ENCODE measurements at regions not wholly inside any gene's neighbourhood (a gene's known extent, or its start where the extent isn't known, plus 50 kb on each side); places are given as distances from the start of the nearest gene placed in this dataset.
"Not testable (repeated sequence)": the region's sequence is repeated elsewhere in the genome, so short reads cannot be mapped to it uniquely, and the experiment has no call there.

GRCh38 chr15:55126111-55126510 lies 70.6 kb downstream of the RSL24D1 start:
- no peak for DNase-seq (ENCODE audit: low read depth in 3 of 3)

GRCh38 chr15:55124616-55125015 lies 72.1 kb downstream of the RSL24D1 start:
- DNase-seq (ENCODE audit: low read depth in 3 of 3): no peak

DNA sequence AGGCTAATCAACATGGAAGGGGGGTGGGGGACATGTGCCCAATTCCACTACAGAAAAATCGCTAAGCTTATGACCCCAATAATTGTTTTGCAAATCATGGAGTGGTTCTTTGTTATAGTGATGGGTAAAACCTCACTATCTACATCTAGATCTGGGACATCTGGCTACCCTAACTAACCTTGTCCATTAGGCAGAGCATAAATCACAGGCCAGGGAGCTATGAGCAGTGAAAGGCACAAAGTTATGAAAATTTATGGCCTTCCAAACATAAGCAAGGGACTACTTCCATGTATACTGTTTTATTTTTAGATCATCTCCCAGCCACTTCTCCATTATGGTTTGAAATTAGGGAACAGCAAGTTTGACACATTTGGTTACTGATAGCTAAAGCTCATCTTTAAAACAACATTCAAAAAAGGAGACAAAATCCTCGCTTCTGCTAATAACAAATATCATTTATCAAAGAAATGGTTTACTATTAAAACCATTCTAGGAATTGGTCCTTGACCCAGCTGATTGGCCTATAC lies 78.3 kb downstream of the RSL24D1 start:
- DNase-seq (ENCODE audit: low read depth in 3 of 3): no peak

GRCh38 chr15:55116636-55117035 lies 80.1 kb downstream of the RSL24D1 start:
- DNase-seq (ENCODE audit: low read depth in 3 of 3): no peak

GRCh38 chr15:55113736-55114135 lies 83.0 kb downstream of the RSL24D1 start:
- DNase-seq (ENCODE audit: low read depth in 3 of 3): no peak

- no peak for DNase-seq (ENCODE audit: low read depth in 3 of 3)
Measured at GRCh38 chr15:55112706-55113105, 84.0 kb downstream of the RSL24D1 start.

GRCh38 chr15:55110446-55110845 lies 86.3 kb downstream of the RSL24D1 start:
- no peak for DNase-seq (ENCODE audit: low read depth in 3 of 3)

DNA sequence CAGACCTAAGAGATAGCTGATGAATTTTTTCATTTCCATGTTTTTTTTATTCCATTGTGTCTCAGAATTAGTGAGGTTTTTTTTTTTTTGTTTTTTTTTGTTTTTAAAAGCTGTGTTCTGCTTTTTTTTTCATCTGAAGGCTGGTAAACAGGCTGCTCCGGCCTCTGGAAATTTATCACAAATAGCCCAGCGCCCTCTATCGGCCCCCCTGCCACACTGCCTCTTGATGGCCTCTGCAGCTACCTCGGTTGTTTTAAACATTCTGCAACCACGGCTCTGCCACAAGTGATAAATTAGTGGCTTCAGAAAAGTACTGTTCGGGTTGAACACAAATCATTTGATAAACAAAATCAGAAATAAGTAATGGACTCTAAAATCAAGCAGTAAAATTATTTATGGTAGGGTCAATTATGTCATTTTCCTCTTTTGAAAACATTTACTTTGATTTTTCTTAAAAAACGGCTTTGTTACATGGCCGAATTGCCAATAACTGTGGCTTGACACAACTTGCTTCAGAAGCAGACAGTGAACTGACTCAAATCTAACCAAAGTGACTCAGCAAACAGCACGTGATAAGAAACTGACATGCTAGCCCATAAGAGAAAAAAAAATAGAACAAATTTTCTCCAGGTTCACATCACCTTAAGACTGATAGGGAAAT lies 87.8 kb downstream of the RSL24D1 start:
- peak; percentile 28 to 32 (median 32) for DNase-seq (ENCODE audit: low read depth in 3 of 3)

- DNase-seq (ENCODE audit: low read depth in 3 of 3): no peak
Measured at GRCh38 chr15:55108448-55108847, 88.3 kb downstream of the RSL24D1 start.

DNA sequence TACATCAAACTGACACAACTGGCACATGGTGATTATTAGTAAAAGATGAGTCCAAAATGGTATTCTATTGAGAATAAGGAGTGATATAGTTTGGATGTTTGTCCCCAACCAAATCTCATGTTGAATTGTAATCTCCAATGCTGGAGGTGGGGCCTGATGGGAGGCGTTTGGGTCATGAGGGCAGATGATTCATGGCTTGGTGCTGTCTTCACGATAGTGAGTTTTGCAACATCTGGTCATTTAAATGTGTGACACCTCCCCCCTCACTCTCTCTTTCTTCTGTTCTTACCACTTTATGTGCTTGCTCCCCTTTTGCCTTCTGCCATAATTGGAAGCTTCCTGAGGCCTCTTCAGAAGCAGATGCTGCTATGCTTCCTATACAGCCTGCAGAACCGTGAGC lies 90.6 kb downstream of the RSL24D1 start:
- no peak for DNase-seq (ENCODE audit: low read depth in 3 of 3)

DNA sequence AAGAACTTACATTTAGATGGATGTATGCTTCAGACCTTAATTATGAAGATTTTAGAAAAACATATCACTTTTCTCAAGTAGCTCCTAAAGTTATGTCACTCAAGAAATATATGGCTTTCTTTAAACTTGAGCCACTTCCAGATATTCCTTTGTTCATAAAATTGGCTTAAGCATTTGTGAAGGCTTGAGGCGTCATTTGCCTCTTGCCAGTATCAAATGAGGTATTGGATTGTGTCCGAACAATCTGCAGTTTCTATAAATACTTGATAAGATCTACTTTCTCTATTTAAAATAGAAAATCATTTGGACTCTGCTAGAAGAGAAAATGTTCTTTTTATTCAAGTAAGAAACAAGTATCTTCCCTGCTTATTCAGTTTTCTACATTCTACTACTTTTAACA lies 102.6 kb downstream of the RSL24D1 start:
- DNase-seq (ENCODE audit: low read depth in 3 of 3): no peak

- DNase-seq (ENCODE audit: low read depth in 3 of 3): no peak
Measured at GRCh38 chr15:55088207-55088606, 108.5 kb downstream of the RSL24D1 start.

GRCh38 chr15:55084673-55085072 lies 112.1 kb downstream of the RSL24D1 start:
- DNase-seq (ENCODE audit: low read depth in 3 of 3): no peak

- DNase-seq (ENCODE audit: low read depth in 3 of 3): no peak
Measured at GRCh38 chr15:55084216-55084615, 112.5 kb downstream of the RSL24D1 start.

DNA sequence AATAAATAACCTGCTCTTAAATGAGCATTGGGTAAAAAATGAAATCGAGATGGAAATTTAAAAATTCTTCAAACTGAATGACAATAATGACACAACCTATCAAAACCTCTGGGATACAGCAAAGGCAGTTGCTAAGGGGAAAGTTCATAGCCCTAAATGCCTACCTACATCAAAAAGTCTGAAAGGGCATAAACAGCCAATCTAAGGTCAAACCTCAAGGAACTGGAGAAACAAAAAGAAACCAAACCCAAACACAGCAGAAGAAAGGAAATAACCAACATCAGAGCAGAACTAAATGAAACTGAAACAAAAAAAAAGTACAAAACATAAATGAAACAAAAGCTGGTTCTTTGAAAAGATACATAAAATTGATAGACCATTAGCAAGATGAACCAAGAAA lies 119.7 kb downstream of the RSL24D1 start:
- not testable (repeated sequence) for DNase-seq (ENCODE audit: low read depth in 3 of 3)

GRCh38 chr15:55074431-55074830 lies 122.3 kb downstream of the RSL24D1 start:
- no peak for DNase-seq (ENCODE audit: low read depth in 3 of 3)

DNA sequence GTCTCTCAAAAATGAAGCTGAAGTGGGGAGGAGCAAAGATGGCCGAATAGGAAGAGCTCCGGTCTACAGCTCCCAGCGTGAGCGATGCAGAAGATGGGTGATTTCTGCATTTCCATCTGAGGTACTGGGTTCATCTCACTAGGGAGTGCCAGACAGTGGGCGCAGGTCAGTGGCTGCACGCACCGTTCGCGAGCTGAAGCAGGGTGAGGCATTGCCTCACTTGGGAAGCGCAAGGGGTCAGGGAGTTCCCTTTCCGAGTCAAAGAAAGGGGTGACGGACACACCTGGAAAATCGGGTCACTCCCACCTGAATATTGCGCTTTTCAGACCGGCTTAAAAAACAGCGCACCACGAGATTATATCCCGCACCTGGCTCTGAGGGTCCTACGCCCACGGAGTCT lies 132.8 kb downstream of the RSL24D1 start:
- not testable (repeated sequence) for DNase-seq (ENCODE audit: low read depth in 3 of 3)

DNA sequence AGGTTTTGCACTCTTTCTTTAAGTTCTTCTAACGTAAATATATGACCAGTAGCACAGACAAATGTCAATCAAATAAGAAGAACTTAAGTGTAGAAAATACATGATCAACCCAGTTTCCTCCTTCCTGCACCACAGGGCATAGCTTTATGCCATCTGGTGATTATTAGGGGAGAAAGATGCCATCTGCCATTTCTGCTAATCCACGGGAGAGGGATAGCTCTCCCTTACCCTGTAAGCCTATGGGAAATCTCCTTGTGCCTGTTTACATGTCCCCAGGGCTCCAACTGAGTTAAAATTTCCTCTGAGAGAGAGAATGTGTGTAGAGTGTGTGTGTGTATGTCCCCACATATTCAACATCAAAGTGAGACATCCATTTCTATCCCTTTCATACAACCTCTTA lies 135.9 kb downstream of the RSL24D1 start:
- no peak for DNase-seq (ENCODE audit: low read depth in 3 of 3)

- DNase-seq (ENCODE audit: low read depth in 3 of 3): no peak
Measured at GRCh38 chr15:55056500-55056899, 140.2 kb downstream of the RSL24D1 start.

- DNase-seq (ENCODE audit: low read depth in 3 of 3): no peak
Measured at GRCh38 chr15:55044162-55044561, 152.6 kb downstream of the RSL24D1 start.

- DNase-seq (ENCODE audit: low read depth in 3 of 3): no peak
Measured at GRCh38 chr15:55037071-55037470, 159.7 kb downstream of the RSL24D1 start.

- no peak for DNase-seq (ENCODE audit: low read depth in 3 of 3)
Measured at GRCh38 chr15:55035749-55036148, 161.0 kb downstream of the RSL24D1 start.

GRCh38 chr15:55033574-55033973 lies 163.2 kb downstream of the RSL24D1 start:
- DNase-seq (ENCODE audit: low read depth in 3 of 3): no peak

DNA sequence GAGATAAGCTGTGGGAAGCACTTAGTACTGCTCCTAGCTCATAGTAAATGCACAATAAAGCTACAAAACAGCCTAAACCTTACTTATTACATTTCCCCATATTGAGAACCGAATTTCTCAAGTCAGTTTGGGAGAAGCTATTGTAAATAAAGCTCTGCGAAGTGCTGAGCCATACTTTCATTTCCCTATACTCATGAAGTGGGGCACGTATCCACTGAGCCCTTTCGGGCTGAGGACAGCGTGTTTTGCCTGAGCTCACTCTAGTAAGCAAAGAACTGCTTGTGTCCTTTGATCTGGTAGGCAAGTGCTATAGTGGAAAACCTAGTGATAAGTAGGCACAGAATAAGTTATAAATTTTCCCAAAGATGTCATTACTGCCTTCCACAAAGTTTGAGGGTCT lies 165.0 kb downstream of the RSL24D1 start:
- DNase-seq (ENCODE audit: low read depth in 3 of 3): no peak

Measured in stimulated activated CD4-positive, alpha-beta T cell treated with anti-CD3 and anti-CD28 coated beads, TNF-alpha, amount 100 ng/mL, for 48 hours (primary cell).